ENCODE measurements at regions not wholly inside any gene's neighbourhood (a gene's known extent, or its start where the extent isn't known, plus 50 kb on each side); places are given as distances from the start of the nearest gene placed in this dataset.

- DNase-seq: no peak
- no peaks in the 10 kb centered on the region for H3K27me3 ChIP-seq (replicated peaks; ENCODE audit: insufficient read depth)
- no peak overlapping the region for H3K27ac ChIP-seq
- in situ Hi-C loops (cut with MboI): no loop called here
- no peaks in the 10 kb centered on the region for H3K4me1 ChIP-seq (ENCODE audit: insufficient read depth)
- H3K9ac ChIP-seq: no peak overlapping the region
- H3F3A ChIP-seq (ENCODE audit: insufficient read depth): no peaks in the 10 kb centered on the region
- no peaks in the 10 kb centered on the region for H4K20me1 ChIP-seq (ENCODE audit: insufficient read depth)
- H3K4me3 ChIP-seq: no peak overlapping the region
- no peak overlapping the region for H2AFZ ChIP-seq
- no peaks in the 10 kb centered on the region for H3K36me3 ChIP-seq (ENCODE audit: low read depth)
- H3K79me2 ChIP-seq (ENCODE audit: insufficient read depth): no peaks in the 10 kb centered on the region
- no peaks in the 10 kb centered on the region for H3K9me3 ChIP-seq (ENCODE audit: low read depth)
- WGBS, 2 experiments (ENCODE audit: low coverage in 1 of 2, low lambda C conversion rate in 2 of 2, missing lambda C conversion rate in 2 of 2): 86 to 89% methylated on average over 3 of the region's 3 CpGs
- no peak for TF ChIP-seq EZH2 (IDR thresholded peaks at IDR 0.05; ENCODE audit: insufficient read depth, poor library complexity, severe bottlenecking)
- no peak overlapping the region for H3K4me2 ChIP-seq (ENCODE audit: unreplicated experiment)
- no peaks in the 10 kb centered on the region for H3K9me2 ChIP-seq (ENCODE audit: insufficient read depth)
These were observed 212.3 kb upstream of the MYLIP start for GRCh38 chr6:15916581-15916980.

DNA sequence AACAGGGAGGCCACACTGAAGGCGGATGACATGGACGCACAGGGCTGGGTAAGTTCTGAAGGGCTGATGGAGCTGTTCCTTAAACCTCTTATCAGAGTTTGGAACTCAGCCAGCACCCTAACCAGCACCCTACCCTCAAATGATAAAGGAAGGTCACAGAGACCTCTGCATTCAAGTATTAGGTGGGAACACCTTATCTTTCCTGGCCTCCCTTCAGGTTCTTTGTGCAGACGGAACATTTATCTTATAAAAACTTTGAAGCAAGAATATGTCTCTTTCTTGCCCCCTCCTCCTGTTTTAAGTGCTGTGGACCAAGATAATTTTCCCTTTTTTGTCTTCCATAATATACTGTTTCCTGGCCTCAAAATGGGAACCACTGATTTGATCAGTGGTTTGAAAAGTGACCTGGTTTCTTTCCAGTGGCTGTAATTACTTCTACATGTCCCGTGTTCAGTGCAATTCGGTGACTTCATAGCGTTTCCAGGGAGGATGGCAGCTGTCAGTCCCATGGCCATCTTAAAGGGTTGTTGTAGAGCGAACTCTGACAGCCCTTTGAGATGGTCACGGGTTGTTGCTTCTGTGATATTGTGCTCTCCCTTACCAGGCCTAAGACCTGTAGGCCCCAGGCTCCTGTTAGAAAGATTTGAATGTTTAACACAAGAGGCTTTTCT, 213.2 kb upstream of the MYLIP start:
- Histone ChIP-seq H2AFZ (no peak overlapping the region), H3K9ac (no peak overlapping the region), H3K27me3 (replicated peaks; ENCODE audit: insufficient read depth) (0 out of 2 replicates have a peak, but pooled peaks cover 3% of the 10 kb centered on the region), H4K20me1 (ENCODE audit: insufficient read depth) (no peaks in the 10 kb centered on the region), H3K4me3 (no peak overlapping the region), H3K36me3 (ENCODE audit: low read depth) (no peaks in the 10 kb centered on the region), H3K9me3 (ENCODE audit: low read depth) (no peaks in the 10 kb centered on the region), H3K4me1 (ENCODE audit: insufficient read depth) (no peaks in the 10 kb centered on the region), H3K27ac (no peak overlapping the region), H3K9me2 (ENCODE audit: insufficient read depth) (no peaks in the 10 kb centered on the region), H3K4me2 (ENCODE audit: unreplicated experiment) (no peak overlapping the region), H3K79me2 (ENCODE audit: insufficient read depth) (no peaks in the 10 kb centered on the region), H3F3A (ENCODE audit: insufficient read depth) (no peaks in the 10 kb centered on the region)
- 87 to 91% methylated on average over 8 of the region's 8 CpGs for WGBS, 2 experiments (ENCODE audit: low coverage in 1 of 2, low lambda C conversion rate in 2 of 2, missing lambda C conversion rate in 2 of 2)
- DNase-seq: no peak
- in situ Hi-C loops (cut with MboI): no loop called here
- TF ChIP-seq EZH2 (IDR thresholded peaks at IDR 0.05; ENCODE audit: insufficient read depth, poor library complexity, severe bottlenecking) (no peak), EZH2phosphoT487 (IDR thresholded peaks at IDR 0.05; ENCODE audit: insufficient read depth, low read depth) (no peak)

DNA sequence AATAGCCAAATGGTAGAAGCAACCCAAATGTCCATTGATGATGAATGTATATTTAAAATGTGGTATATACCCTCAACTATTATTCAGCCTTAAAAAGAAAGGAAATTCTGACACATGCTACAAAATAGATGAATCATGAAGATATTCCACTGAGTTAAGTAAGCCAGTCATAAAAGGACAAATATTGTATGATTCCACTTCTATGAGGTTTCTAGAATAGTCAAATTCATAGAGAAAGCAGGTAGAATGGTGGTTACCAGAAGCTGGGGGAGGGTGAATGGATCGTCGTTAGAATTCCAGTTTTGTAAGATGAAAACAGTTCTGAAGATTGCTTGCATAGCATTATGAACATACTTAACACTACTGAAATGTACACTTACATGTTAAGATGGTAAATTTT, 214.3 kb upstream of the MYLIP start:
- in situ Hi-C loops (cut with MboI): no loop called here
- WGBS, 2 experiments (ENCODE audit: low coverage in 1 of 2, low lambda C conversion rate in 2 of 2, missing lambda C conversion rate in 2 of 2): 93 to 94% methylated on average over 2 of the region's 2 CpGs

DNA sequence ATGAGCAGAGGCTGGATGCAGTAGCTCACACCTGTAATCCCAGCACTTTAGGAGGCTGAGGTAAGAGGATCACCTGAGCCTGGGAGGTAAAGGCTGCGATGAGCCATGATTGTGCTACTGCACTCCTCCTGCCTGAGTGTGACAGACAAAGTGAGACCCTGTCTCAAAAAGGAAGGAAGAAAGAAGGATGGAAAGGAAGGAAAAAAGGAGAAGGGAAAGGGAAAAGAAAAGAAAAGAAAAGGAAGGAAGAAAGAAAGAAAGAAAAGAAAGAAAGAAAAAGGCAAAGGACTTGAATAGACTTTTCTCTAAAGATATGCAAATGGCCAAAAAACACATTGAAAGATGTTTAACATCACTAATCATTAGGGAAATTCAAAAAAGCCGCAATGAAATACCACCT, 215.3 kb upstream of the MYLIP start:
- H3K36me3 ChIP-seq (ENCODE audit: low read depth): no peaks in the 10 kb centered on the region
- no peaks in the 10 kb centered on the region for H3K4me1 ChIP-seq (ENCODE audit: insufficient read depth)
- H3K9me3 ChIP-seq (ENCODE audit: low read depth): no peaks in the 10 kb centered on the region
- no peak for TF ChIP-seq EZH2 (IDR thresholded peaks at IDR 0.05; ENCODE audit: insufficient read depth, poor library complexity, severe bottlenecking)
- TF ChIP-seq EZH2phosphoT487 (IDR thresholded peaks at IDR 0.05; ENCODE audit: insufficient read depth, low read depth): no peak
- no peaks in the 10 kb centered on the region for H3K9me2 ChIP-seq (ENCODE audit: insufficient read depth)
- in situ Hi-C loops (cut with MboI): no loop called here
- H3K9ac ChIP-seq: no peak overlapping the region
- 0 out of 2 replicates have a peak, but pooled peaks cover 3% of the 10 kb centered on the region for H3K27me3 ChIP-seq (replicated peaks; ENCODE audit: insufficient read depth)
- no peak overlapping the region for H3K4me3 ChIP-seq
- no peaks in the 10 kb centered on the region for H3F3A ChIP-seq (ENCODE audit: insufficient read depth)
- H3K27ac ChIP-seq: no peak overlapping the region
- H3K4me2 ChIP-seq (ENCODE audit: unreplicated experiment): no peak overlapping the region
- H3K79me2 ChIP-seq (ENCODE audit: insufficient read depth): no peaks in the 10 kb centered on the region
- no peak overlapping the region for H2AFZ ChIP-seq
- H4K20me1 ChIP-seq (ENCODE audit: insufficient read depth): no peaks in the 10 kb centered on the region
- no peak for DNase-seq
- WGBS, 2 experiments (ENCODE audit: low coverage in 1 of 2, low lambda C conversion rate in 2 of 2, missing lambda C conversion rate in 2 of 2): 93 to 94% methylated on average over 2 of the region's 2 CpGs

More for the DNA sequence above, 214.3 kb upstream of the MYLIP start:
- Histone ChIP-seq H3K79me2 (ENCODE audit: insufficient read depth) (no peaks in the 10 kb centered on the region), H3K4me2 (ENCODE audit: unreplicated experiment) (no peak overlapping the region), H3K4me3 (no peak overlapping the region), H2AFZ (no peak overlapping the region), H3K4me1 (ENCODE audit: insufficient read depth) (no peaks in the 10 kb centered on the region), H3K9me3 (ENCODE audit: low read depth) (no peaks in the 10 kb centered on the region), H3K27ac (no peak overlapping the region), H3K9me2 (ENCODE audit: insufficient read depth) (no peaks in the 10 kb centered on the region), H3K9ac (no peak overlapping the region), H3F3A (ENCODE audit: insufficient read depth) (no peaks in the 10 kb centered on the region), H4K20me1 (ENCODE audit: insufficient read depth) (no peaks in the 10 kb centered on the region), H3K27me3 (replicated peaks; ENCODE audit: insufficient read depth) (0 out of 2 replicates have a peak, but pooled peaks cover 3% of the 10 kb centered on the region), H3K36me3 (ENCODE audit: low read depth) (no peaks in the 10 kb centered on the region)
- no peak for DNase-seq
- TF ChIP-seq EZH2phosphoT487 (IDR thresholded peaks at IDR 0.05; ENCODE audit: insufficient read depth, low read depth) (no peak), EZH2 (IDR thresholded peaks at IDR 0.05; ENCODE audit: insufficient read depth, poor library complexity, severe bottlenecking) (no peak)

Data from GM23248 (cell line).